ENCODE measurements at regions not wholly inside any gene's neighbourhood (a gene's known extent, or its start where the extent isn't known, plus 50 kb on each side); places are given as distances from the start of the nearest gene placed in this dataset.

GRCh38 chr15:95600884-95601283 lies 729.6 kb upstream of the NR2F2 start:
- TF ChIP-seq CTCF (IDR thresholded peaks at IDR 0.05): no peak
- TF ChIP-seq POLR2A (IDR thresholded peaks at IDR 0.05): no peak

All from body of pancreas (tissue), 4 donors.